MCF 10A (cell line): ENCODE measurements at regions not wholly inside any gene's neighbourhood (a gene's known extent, or its start where the extent isn't known, plus 50 kb on each side); places are given as distances from the start of the nearest gene placed in this dataset.
"Not testable (repeated sequence)": the region's sequence is repeated elsewhere in the genome, so short reads cannot be mapped to it uniquely, and the experiment has no call there.

ENCODE experiments used
- BruUV-seq: library from RNA; stranded (reverse); fragments of 400-500 nt; replicated peaks from 2 replicates; lab custom pipeline; 2021; lab: Mats Ljungman, UMichigan
- CTCF ChIA-PET: fragments of 300-600 bp; sonication (Branson Sonifier 250); formaldehyde crosslinking; extraction: SDS; loops from one replicate; lab custom pipeline; 2021; ENCODE audit warnings: antibody characterized with exemption, inconsistent platforms; lab: Yijun Ruan, JAX
- POLR2A ChIA-PET: fragments of 300-600, 350-650 bp; sonication (Branson Sonifier 250); formaldehyde crosslinking; extraction: SDS; loops from one replicate; lab custom pipeline; 2020; ENCODE audit warnings: antibody characterized with exemption, inconsistent platforms; lab: Yijun Ruan, JAX
- DNase-seq: peaks from one replicate; pipeline ENCODE4 v3.0.0-alpha.2; 2018; ENCODE audit not compliant: unreplicated experiment
- H3K27ac Mint-ChIP-seq: one replicate; pipeline ENCODE4 v1.8.0; 2022; ENCODE audit warnings: mild to moderate bottlenecking, low read depth, mixed read lengths; ENCODE audit not compliant: unreplicated experiment
- H3K27me3 Mint-ChIP-seq: one replicate; pipeline ENCODE4 v1.8.0; 2022; ENCODE audit warnings: mixed read lengths; ENCODE audit not compliant: insufficient read depth, unreplicated experiment
- H3K36me3 Mint-ChIP-seq: one replicate; pipeline ENCODE4 v1.8.0; 2022; ENCODE audit warnings: mild to moderate bottlenecking, moderate library complexity, mixed read lengths; ENCODE audit not compliant: insufficient read depth, unreplicated experiment
- H3K4me1 Mint-ChIP-seq: one replicate; pipeline ENCODE4 v1.8.0; 2022; ENCODE audit warnings: mixed read lengths; ENCODE audit not compliant: insufficient read depth, unreplicated experiment
- H3K4me3 Mint-ChIP-seq: one replicate; pipeline ENCODE4 v1.8.0; 2022; ENCODE audit warnings: mild to moderate bottlenecking, moderate library complexity, mixed read lengths; ENCODE audit not compliant: unreplicated experiment
- H3K9me3 Mint-ChIP-seq: one replicate; pipeline ENCODE4 v1.8.0; 2022; ENCODE audit warnings: mixed read lengths; ENCODE audit not compliant: unreplicated experiment
- CTCF ChIP-seq: fragments of 200-600 bp; IDR thresholded peaks from one replicate; pipeline ENCODE4 v1.8.0; 2022; ENCODE audit warnings: antibody characterized with exemption, mild to moderate bottlenecking; ENCODE audit not compliant: unreplicated experiment
- intact Hi-C: fragments of 100-400 bp; cut with micrococcal nuclease; formaldehyde crosslinking; loops from 2 replicates; pipeline ENCODE4 v1.14.1; 2022

GRCh38 chr2:128415779-128416061 is 97.1 kb upstream of the HS6ST1 start:
- H3K4me1 Mint-ChIP-seq, result no peaks in the 10 kb centered on the region
- no peaks in the 10 kb centered on the region for H3K27me3 Mint-ChIP-seq
- H3K9me3 Mint-ChIP-seq, result no peaks in the 10 kb centered on the region
- H3K27ac Mint-ChIP-seq, result no peak overlapping the region
- H3K4me3 Mint-ChIP-seq, result no peak overlapping the region
- ChIA-PET POLR2A (no interaction called here), CTCF (interaction anchor here (0.6 to 0.7 kb wide), 2 partner anchors 72 to 203 kb away, joined by 3 to 4 read pairs; no protein-coding TSS in a partner anchor)
- TF ChIP-seq CTCF, result no peak
- intact Hi-C loops, result no loop called here
- no TSS peak for BruUV-seq
- no peaks in the 10 kb centered on the region for H3K36me3 Mint-ChIP-seq
- no peak for DNase-seq

GRCh38 chr2:128416109-128416785 is 97.6 kb upstream of the HS6ST1 start:
- Mint-ChIP-seq H3K27me3 (no peaks in the 10 kb centered on the region), H3K36me3 (no peaks in the 10 kb centered on the region), H3K27ac (no peak overlapping the region), H3K4me1 (no peaks in the 10 kb centered on the region), H3K9me3 (no peaks in the 10 kb centered on the region), H3K4me3 (no peak overlapping the region)
- CTCF ChIA-PET, result no interaction called here
- POLR2A ChIA-PET, result no interaction called here
- TF ChIP-seq CTCF, result no peak
- intact Hi-C loops, result no loop called here
- DNase-seq, result no peak
- no TSS peak for BruUV-seq

DNA sequence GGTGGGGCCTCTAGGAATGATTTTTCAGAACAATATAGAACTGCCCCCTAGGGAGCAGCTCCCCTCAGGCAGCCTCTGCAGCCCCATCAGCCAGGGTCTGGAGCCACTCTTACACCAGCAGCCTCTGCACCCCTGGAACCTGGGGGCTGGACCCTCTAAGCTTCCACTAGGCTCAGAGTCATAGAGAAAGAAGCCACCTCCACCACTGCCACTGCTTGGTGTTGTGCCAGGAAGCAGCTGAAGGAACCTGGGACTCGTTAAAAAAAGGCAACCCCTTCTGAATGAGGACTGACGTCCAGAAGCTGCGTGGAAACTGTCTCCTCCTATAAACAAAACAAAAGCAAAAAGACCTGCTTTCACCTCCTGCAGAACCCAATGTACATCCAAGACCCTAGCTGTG is 98.1 kb upstream of the HS6ST1 start:
- BruUV-seq, result no TSS peak
- no peaks in the 10 kb centered on the region for H3K27me3 Mint-ChIP-seq
- no peak overlapping the region for H3K27ac Mint-ChIP-seq
- H3K9me3 Mint-ChIP-seq, result no peaks in the 10 kb centered on the region
- intact Hi-C loops, result no loop called here
- TF ChIP-seq CTCF, result no peak
- H3K4me1 Mint-ChIP-seq, result no peaks in the 10 kb centered on the region
- H3K4me3 Mint-ChIP-seq, result no peak overlapping the region
- DNase-seq, result no peak
- CTCF ChIA-PET, result interaction anchor here (0.6 kb wide), 1 partner anchor 61 kb away, joined by 3 read pairs; no protein-coding TSS in a partner anchor
- POLR2A ChIA-PET, result no interaction called here
- H3K36me3 Mint-ChIP-seq, result no peaks in the 10 kb centered on the region

DNA sequence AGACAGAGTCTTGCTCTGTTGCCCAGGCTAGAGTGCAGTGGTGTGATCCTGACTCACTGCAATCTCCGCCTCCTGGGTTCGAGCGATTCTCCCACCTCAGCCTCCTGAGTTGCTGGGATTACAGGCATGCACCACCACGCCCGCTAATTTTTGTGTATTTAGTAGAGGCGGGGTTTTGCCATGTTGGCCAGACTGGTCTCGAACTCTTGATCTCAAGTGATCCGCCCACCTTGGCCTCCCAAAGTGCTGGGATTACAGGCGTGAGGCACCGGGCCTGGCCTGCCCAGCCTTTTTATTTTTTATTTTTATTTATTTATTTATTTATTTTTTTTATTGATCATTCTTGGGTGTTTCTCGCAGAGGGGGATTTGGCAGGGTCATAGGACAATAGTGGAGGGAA is 98.6 kb upstream of the HS6ST1 start:
- H3K27me3 Mint-ChIP-seq, H3K36me3 Mint-ChIP-seq, H3K4me3 Mint-ChIP-seq, DNase-seq, intact Hi-C loops, POLR2A ChIA-PET, H3K4me1 Mint-ChIP-seq, BruUV-seq, H3K9me3 Mint-ChIP-seq, H3K27ac Mint-ChIP-seq: not testable (repeated sequence)
- CTCF ChIA-PET, result interaction anchor here (0.6 kb wide), 1 partner anchor 61 kb away, joined by 3 read pairs; no protein-coding TSS in a partner anchor

DNA sequence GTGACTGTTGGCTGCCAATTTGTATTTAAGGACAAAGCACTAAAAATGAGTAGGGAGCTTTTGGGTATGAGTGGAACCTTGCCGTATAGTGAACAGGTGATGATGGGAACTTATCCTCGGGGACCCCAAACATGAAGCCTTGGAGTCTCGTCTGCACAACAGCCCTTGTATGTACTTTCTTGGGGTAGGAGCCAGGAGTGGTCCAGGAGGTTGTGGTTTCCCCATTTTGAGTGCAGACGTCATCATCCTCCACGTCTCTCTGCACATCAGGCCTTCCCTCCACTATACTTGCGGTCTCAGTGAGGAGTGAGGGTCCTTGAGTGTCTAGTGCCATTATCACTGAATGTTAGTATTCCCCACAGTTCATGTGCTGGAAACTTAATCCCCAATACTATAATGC is 101.5 kb upstream of the HS6ST1 start:
- Mint-ChIP-seq H3K4me1 (peaks cover 6% of the 10 kb centered on the region), H3K9me3 (no peaks in the 10 kb centered on the region), H3K27ac (no peak overlapping the region), H3K36me3 (no peaks in the 10 kb centered on the region), H3K27me3 (no peaks in the 10 kb centered on the region), H3K4me3 (no peak overlapping the region)
- intact Hi-C loops, result no loop called here
- ChIA-PET CTCF (interaction anchor here (0.7 kb wide), 1 partner anchor 1219 kb away, joined by 3 read pairs; no protein-coding TSS in a partner anchor), POLR2A (no interaction called here)
- TF ChIP-seq CTCF, result no peak
- no peak for DNase-seq
- BruUV-seq, result no TSS peak
